Neural progenitor cell (in vitro differentiated cells): ENCODE measurements at regions not wholly inside any gene's neighbourhood (a gene's known extent, or its start where the extent isn't known, plus 50 kb on each side); places are given as distances from the start of the nearest gene placed in this dataset.
"Not testable (repeated sequence)": the region's sequence is repeated elsewhere in the genome, so short reads cannot be mapped to it uniquely, and the experiment has no call there.

Experiments used
- DNase-seq: peaks from one replicate; pipeline ENCODE4 v3.0.0-alpha.2; 2016; ENCODE audit warnings: low spot score
- H2AFZ ChIP-seq: fragments of 200-600 bp; sonication (generic); replicated peaks from 2 replicates; pipeline ENCODE4 v1.6.1; 2016; ENCODE audit warnings: antibody characterized with exemption
- H3F3A ChIP-seq: fragments of 200-600 bp; sonication (generic); 2 replicates; pipeline ENCODE4 v1.6.1; 2016; ENCODE audit warnings: antibody characterized with exemption, low read depth
- H3K27ac ChIP-seq: fragments of 200-600 bp; sonication (generic); 2 replicates; pipeline ENCODE4 v1.5.1; 2016; ENCODE audit warnings: mild to moderate bottlenecking
- H3K27me3 ChIP-seq: fragments of 200-600 bp; sonication (generic); 2 replicates; pipeline ENCODE4 v1.6.1; 2016; ENCODE audit warnings: mild to moderate bottlenecking, moderate library complexity
- H3K36me3 ChIP-seq: fragments of 200-600 bp; sonication (generic); 2 replicates; pipeline ENCODE4 v1.5.1; 2016
- H3K4me1 ChIP-seq: fragments of 200-600 bp; sonication (generic); 2 replicates; pipeline ENCODE4 v1.6.1; 2016; ENCODE audit warnings: mixed run types
- H3K4me2 ChIP-seq: fragments of 200-600 bp; sonication (generic); 2 replicates; pipeline ENCODE4 v1.6.1; 2016
- H3K4me3 ChIP-seq: fragments of 200-600 bp; sonication (generic); 2 replicates; pipeline ENCODE4 v1.5.1; 2016
- H3K79me2 ChIP-seq: fragments of 200-600 bp; sonication (generic); 2 replicates; pipeline ENCODE4 v1.6.1; 2016; ENCODE audit warnings: low read depth
- H3K9ac ChIP-seq: fragments of 200-600 bp; sonication (generic); 2 replicates; pipeline ENCODE4 v1.6.1; 2016
- H3K9me3 ChIP-seq: fragments of 200-600 bp; sonication (generic); 2 replicates; pipeline ENCODE4 v1.5.1; 2016; ENCODE audit warnings: low read depth
- H4K20me1 ChIP-seq: fragments of 200-600 bp; sonication (generic); 2 replicates; pipeline ENCODE4 v1.6.1; 2016; ENCODE audit warnings: low read depth
- H3K27ac Mint-ChIP-seq: 3 replicates; pipeline ENCODE4 v1.8.0; 2021; ENCODE audit warnings: mixed read lengths
- H3K27me3 Mint-ChIP-seq: 2 replicates; pipeline ENCODE4 v1.8.0; 2022; ENCODE audit warnings: low read depth, mild to moderate bottlenecking, inconsistent platforms, moderate library complexity, mixed read lengths; ENCODE audit not compliant: insufficient read depth
- H3K36me3 Mint-ChIP-seq: 3 replicates; pipeline ENCODE4 v1.8.0; 2021; ENCODE audit warnings: mixed read lengths
- H3K4me1 Mint-ChIP-seq: 3 replicates; pipeline ENCODE4 v1.8.0; 2021; ENCODE audit warnings: mixed read lengths
- H3K4me3 Mint-ChIP-seq: 3 replicates; pipeline ENCODE4 v1.8.0; 2021; ENCODE audit warnings: mild to moderate bottlenecking, moderate library complexity, mixed read lengths
- H3K9me3 Mint-ChIP-seq: 3 replicates; pipeline ENCODE4 v1.8.0; 2020; ENCODE audit warnings: mixed read lengths
- EZH2 ChIP-seq: fragments of 200-600 bp; sonication (generic); IDR thresholded peaks from 2 replicates; pipeline ENCODE4 v1.6.1; 2017; ENCODE audit warnings: antibody characterized with exemption, mild to moderate bottlenecking, moderate library complexity
- EZH2phosphoT487 ChIP-seq: fragments of 200-600 bp; sonication (generic); IDR thresholded peaks from 2 replicates; pipeline ENCODE4 v1.6.1; 2017; ENCODE audit warnings: antibody characterized with exemption
- TF ChIP-seq, protein P1 (sequence below): fragments of 200-600 bp; sonication (generic); IDR thresholded peaks from 2 replicates; pipeline ENCODE4 v1.5.1; 2017; ENCODE audit warnings: antibody characterized with exemption, mild to moderate bottlenecking

DNA sequence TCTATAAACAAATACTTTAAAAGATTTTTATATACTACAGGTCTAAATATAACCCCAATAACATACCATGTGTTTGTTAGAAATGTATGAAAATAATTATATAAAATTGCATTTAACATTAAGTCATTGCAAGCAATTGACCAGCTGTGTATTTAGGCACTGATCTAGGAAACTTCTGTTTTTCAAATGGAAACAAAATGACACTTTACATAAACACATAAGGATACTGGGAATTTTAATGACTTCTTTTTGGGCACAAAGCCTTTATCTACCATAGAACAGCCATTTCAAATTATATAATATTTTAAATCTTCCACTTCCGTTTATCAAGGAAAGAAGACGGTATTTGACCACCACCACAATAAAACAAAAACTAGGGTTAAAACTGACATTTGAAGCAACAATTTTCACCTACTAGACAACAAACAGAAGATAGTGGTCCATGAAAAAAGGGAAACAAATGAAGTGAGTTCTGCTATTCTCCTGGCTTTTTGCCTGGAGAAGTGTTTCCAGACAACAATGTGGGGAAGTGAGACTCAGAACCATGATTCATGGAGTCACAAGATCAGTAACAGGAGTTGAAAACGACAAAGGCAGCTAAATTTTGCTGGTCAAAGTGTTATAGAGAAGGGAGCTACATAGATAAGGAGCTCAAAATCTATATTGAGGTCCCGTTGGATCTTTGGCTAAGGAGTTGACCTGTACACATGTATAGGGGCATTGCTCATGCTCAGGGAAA lies 475.1 kb downstream of the TRHDE start:
- DNase-seq, result no peak
- H3K4me3 Mint-ChIP-seq, result no peak overlapping the region
- H3K79me2 ChIP-seq, result no peaks in the 10 kb centered on the region
- H3F3A ChIP-seq, result no peaks in the 10 kb centered on the region
- no peak overlapping the region for H3K4me2 ChIP-seq
- H3K36me3 Mint-ChIP-seq, result peaks cover 2% of the 10 kb centered on the region
- no peak overlapping the region for H3K9ac ChIP-seq
- peaks cover 21% of the 10 kb centered on the region for H3K9me3 Mint-ChIP-seq
- no peaks in the 10 kb centered on the region for H3K4me1 ChIP-seq
- H3K9me3 ChIP-seq, result no peaks in the 10 kb centered on the region
- peaks cover 3% of the 10 kb centered on the region for H3K27me3 Mint-ChIP-seq
- H3K27me3 ChIP-seq, result no peaks in the 10 kb centered on the region
- H3K27ac ChIP-seq, result no peak overlapping the region
- H3K36me3 ChIP-seq, result no peaks in the 10 kb centered on the region
- no peak overlapping the region for H3K4me3 ChIP-seq
- TF ChIP-seq, protein P1, sequence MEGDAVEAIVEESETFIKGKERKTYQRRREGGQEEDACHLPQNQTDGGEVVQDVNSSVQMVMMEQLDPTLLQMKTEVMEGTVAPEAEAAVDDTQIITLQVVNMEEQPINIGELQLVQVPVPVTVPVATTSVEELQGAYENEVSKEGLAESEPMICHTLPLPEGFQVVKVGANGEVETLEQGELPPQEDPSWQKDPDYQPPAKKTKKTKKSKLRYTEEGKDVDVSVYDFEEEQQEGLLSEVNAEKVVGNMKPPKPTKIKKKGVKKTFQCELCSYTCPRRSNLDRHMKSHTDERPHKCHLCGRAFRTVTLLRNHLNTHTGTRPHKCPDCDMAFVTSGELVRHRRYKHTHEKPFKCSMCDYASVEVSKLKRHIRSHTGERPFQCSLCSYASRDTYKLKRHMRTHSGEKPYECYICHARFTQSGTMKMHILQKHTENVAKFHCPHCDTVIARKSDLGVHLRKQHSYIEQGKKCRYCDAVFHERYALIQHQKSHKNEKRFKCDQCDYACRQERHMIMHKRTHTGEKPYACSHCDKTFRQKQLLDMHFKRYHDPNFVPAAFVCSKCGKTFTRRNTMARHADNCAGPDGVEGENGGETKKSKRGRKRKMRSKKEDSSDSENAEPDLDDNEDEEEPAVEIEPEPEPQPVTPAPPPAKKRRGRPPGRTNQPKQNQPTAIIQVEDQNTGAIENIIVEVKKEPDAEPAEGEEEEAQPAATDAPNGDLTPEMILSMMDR, result no peak
- TF ChIP-seq EZH2 (no peak), EZH2phosphoT487 (no peak)
- no peak overlapping the region for H3K27ac Mint-ChIP-seq
- H3K4me1 Mint-ChIP-seq, result no peaks in the 10 kb centered on the region
- no peak overlapping the region for H2AFZ ChIP-seq
- H4K20me1 ChIP-seq, result no peaks in the 10 kb centered on the region

DNA sequence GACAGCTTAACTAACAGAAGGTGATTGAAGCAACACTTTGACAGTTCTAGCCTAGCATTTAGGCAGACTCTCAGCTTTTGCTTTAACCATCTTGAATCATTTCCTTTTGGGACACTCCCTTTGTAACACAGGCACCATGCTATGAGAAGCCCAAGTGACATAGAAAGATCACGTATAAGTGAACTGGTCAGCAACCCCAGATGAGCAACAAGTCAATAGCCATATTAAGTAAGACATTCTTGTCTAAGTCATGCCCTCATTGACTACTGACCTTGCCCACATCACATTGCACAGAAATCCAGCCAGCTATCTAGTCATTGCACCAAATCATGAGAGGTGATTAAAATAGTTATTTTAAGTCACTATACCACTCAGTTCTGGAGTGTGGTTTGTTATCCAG lies 476.8 kb downstream of the TRHDE start:
- peaks cover 8% of the 10 kb centered on the region for H3K9me3 Mint-ChIP-seq
- peaks cover 3% of the 10 kb centered on the region for H3K27me3 Mint-ChIP-seq
- DNase-seq, result no peak
- Histone ChIP-seq H3K4me2 (no peak overlapping the region), H3K9ac (no peak overlapping the region), H3K36me3 (no peaks in the 10 kb centered on the region), H3K27me3 (no peaks in the 10 kb centered on the region), H3K79me2 (no peaks in the 10 kb centered on the region), H3K9me3 (no peaks in the 10 kb centered on the region), H3F3A (no peaks in the 10 kb centered on the region), H3K27ac (no peak overlapping the region), H2AFZ (no peak overlapping the region), H3K4me3 (no peak overlapping the region), H4K20me1 (no peaks in the 10 kb centered on the region), H3K4me1 (no peaks in the 10 kb centered on the region)
- no peaks in the 10 kb centered on the region for H3K4me1 Mint-ChIP-seq
- H3K27ac Mint-ChIP-seq, result no peak overlapping the region
- no peaks in the 10 kb centered on the region for H3K36me3 Mint-ChIP-seq
- no peak overlapping the region for H3K4me3 Mint-ChIP-seq
- TF ChIP-seq, protein P1, result no peak
- TF ChIP-seq EZH2, result no peak
- no peak for TF ChIP-seq EZH2phosphoT487

DNA sequence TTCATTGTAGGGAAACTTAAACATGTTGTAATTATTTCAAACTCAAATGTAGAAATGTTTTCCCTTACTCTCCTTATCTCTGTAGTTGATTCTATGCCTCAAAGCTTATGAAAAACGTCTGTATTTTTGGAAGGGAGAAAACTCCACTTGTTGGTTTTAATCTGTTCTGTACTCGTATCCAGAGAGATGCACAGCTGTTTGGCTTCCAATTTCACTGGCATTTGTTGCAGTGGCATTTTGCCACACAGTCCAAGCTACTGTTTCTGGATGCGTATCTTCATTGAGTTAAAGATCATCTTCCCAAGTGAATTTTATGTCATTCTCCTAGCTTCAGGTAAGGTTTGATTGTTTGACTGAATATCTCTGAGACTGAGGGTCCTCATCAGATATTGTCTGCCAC lies 481.4 kb downstream of the TRHDE start:
- Mint-ChIP-seq H3K9me3 (peaks cover 11% of the 10 kb centered on the region), H3K4me1 (peaks cover 3% of the 10 kb centered on the region), H3K36me3 (peaks cover 2% of the 10 kb centered on the region), H3K27ac (no peak overlapping the region), H3K4me3 (no peak overlapping the region), H3K27me3 (peaks cover 3% of the 10 kb centered on the region)
- Histone ChIP-seq H3K9ac (no peak overlapping the region), H3K9me3 (no peaks in the 10 kb centered on the region), H3K4me3 (no peak overlapping the region), H3K4me2 (no peak overlapping the region), H3K4me1 (no peaks in the 10 kb centered on the region), H3K27ac (no peak overlapping the region), H4K20me1 (no peaks in the 10 kb centered on the region), H2AFZ (no peak overlapping the region), H3K36me3 (peaks cover 2% of the 10 kb centered on the region), H3K79me2 (no peaks in the 10 kb centered on the region), H3K27me3 (no peaks in the 10 kb centered on the region), H3F3A (no peaks in the 10 kb centered on the region)
- no peak for TF ChIP-seq EZH2phosphoT487
- no peak for DNase-seq

DNA sequence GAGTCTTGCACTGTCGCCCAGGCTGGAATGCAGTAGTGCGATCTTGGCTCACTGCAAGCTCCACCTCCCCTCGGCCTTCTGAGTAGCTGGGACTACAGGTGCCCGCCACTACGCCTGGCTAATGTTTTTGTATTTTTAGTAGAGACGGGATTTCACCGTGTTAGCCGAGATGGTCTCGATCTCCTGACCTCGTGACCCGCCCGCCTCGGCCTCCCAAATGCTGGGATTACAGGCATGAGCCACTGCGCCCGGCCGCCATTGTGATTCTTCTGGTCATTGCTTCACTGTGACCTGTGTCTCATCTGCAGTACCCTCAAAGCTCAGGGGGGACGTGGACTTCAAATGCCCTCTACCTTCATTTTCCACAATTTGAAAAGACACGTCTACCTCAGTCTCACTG lies 481.9 kb downstream of the TRHDE start:
- H3K36me3 ChIP-seq, H3K27me3 ChIP-seq, H4K20me1 ChIP-seq, H3K27ac Mint-ChIP-seq, H3K4me3 Mint-ChIP-seq, H3K36me3 Mint-ChIP-seq, H3K27ac ChIP-seq, H3K9me3 ChIP-seq, H3K79me2 ChIP-seq, H3K9ac ChIP-seq, H3K27me3 Mint-ChIP-seq, H3K4me3 ChIP-seq, H3F3A ChIP-seq, H3K4me2 ChIP-seq, H3K4me1 Mint-ChIP-seq, H3K4me1 ChIP-seq, DNase-seq, H2AFZ ChIP-seq: not testable (repeated sequence)
- H3K9me3 Mint-ChIP-seq, result peaks cover 14% of the 10 kb centered on the region
